ENCODE measurements at regions not wholly inside any gene's neighbourhood (a gene's known extent, or its start where the extent isn't known, plus 50 kb on each side); places are given as distances from the start of the nearest gene placed in this dataset.

GRCh38 chr6:19299129-19299528 lies 538.0 kb upstream of the ID4 start:
- TF ChIP-seq GATA2 (IDR thresholded peaks at IDR 0.05; ENCODE audit: low read depth, low read length) (no peak), GATA3 (IDR thresholded peaks at IDR 0.05; ENCODE audit: low read depth, low read length) (no peak)

DNA sequence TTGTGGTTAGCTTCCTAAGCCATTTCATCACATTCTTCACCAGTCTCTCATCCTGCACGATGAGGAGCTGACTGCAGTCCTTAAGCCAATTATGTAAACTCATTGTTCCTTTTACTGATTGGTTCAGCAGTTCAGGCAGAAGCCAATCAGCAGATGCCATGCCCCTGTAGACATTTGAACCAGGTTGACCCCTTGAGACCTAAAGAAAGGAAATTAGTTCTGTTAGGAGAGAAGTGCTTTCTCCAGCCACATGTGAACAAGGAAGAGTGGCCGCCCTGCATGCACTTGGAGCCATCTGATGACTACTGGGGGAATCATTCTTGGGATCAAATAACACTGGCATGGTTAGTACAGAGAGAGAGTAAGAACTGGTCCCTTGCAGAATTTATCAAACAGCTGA lies 535.2 kb upstream of the ID4 start:
- TF ChIP-seq GATA3 (IDR thresholded peaks at IDR 0.05; ENCODE audit: low read depth, low read length) (no peak), GATA2 (IDR thresholded peaks at IDR 0.05; ENCODE audit: low read depth, low read length) (no peak)

DNA sequence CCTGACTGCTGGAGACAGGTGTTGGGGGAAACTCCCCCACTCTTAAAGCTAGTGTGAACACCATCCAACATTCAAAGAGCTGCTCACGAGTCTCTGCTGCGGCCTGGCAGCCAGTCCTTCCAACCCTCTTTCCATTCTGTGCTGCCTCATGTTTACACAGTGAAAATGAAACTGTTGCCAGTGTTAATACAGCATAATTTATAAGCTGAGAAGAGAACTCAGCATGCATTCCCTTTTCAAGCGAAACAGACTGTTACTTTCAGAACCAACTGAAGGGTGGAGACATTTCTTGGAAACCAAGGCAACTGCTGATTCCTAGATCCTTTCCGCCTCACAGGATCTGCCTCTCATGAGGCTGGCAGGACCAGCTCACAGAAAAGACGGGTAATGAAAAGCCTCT lies 533.8 kb upstream of the ID4 start:
- TF ChIP-seq GATA2 (IDR thresholded peaks at IDR 0.05; ENCODE audit: low read depth, low read length) = no peak
- TF ChIP-seq GATA3 (IDR thresholded peaks at IDR 0.05; ENCODE audit: low read depth, low read length) = no peak

DNA sequence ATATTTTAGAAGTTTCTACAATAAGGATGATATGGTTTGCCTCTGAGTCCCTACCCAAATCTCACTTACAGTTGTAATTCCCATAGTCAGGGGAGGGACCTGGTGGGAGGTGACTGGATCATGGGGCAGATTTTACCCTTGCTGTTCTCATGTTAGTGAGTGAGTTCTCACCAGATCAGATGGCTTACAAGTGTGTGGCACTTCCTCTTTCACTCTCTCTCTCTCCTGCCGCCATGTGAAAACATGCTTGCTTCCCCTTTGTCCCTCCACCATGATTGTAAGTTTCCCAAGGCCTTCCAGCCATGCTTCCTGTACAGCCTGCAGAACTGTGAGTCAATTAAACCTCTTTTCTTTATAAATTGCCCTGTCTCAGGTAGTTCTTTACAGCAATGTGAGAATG lies 527.5 kb upstream of the ID4 start:
- TF ChIP-seq GATA3 (IDR thresholded peaks at IDR 0.05; ENCODE audit: low read depth, low read length) (no peak), GATA2 (IDR thresholded peaks at IDR 0.05; ENCODE audit: low read depth, low read length) (no peak)

DNA sequence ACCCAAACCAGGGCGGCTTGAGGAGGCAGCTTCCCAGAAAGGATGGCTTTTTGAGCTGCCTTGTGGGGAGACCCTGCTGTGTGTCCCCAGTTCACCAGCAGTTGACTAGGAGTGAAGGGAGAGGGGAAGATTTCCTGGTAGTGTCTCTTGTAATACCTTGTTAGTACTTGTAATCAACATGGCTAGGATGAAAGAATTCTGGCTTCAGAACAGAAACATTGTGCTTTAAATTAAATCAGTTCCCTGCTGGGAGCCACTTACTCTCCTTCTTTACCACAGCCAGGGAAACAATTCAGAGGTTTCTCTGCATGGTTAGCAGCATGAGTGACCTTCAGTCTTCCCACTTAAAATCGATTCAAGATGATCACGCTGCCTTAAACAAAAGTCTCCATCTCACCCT lies 525.4 kb upstream of the ID4 start:
- TF ChIP-seq GATA3 (IDR thresholded peaks at IDR 0.05; ENCODE audit: low read depth, low read length) (no peak), GATA2 (IDR thresholded peaks at IDR 0.05; ENCODE audit: low read depth, low read length) (no peak)

DNA sequence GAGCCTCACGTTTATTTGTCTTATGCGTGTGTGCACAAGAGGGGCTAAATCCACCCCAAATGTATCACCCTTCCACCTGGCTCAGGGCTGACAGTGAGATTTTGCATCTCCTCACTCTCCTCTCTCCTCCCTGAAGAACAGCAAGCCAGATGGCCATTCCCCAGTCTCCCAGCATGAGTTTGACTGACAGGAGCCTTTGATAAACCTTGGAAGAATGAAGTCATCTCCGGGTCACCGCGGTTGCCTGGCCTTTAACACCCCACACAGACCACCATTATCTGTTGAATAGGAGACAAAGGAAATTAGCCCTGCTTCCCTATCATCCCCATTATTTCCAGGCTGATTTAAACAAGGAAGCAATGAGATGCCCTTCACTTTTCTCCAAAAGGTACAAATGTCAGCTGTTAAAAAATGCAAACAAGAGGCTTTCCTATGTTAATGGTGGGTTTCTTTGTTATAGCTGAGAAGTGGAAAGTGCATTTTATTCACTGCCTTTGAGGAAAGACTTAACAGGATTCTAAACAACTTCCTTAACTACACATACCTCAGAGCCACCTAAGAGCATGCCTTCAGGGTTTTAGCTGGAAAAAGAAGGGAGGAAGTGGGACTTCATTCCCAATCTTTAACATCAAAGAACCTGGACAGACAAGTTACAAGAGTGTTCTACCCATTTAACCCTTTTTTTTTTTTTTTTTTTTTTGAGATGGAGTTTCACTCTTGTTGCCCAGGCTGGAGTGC lies 524.8 kb upstream of the ID4 start:
- no peak for TF ChIP-seq GATA3 (IDR thresholded peaks at IDR 0.05; ENCODE audit: low read depth, low read length)
- TF ChIP-seq GATA2 (IDR thresholded peaks at IDR 0.05; ENCODE audit: low read depth, low read length) = no peak

DNA sequence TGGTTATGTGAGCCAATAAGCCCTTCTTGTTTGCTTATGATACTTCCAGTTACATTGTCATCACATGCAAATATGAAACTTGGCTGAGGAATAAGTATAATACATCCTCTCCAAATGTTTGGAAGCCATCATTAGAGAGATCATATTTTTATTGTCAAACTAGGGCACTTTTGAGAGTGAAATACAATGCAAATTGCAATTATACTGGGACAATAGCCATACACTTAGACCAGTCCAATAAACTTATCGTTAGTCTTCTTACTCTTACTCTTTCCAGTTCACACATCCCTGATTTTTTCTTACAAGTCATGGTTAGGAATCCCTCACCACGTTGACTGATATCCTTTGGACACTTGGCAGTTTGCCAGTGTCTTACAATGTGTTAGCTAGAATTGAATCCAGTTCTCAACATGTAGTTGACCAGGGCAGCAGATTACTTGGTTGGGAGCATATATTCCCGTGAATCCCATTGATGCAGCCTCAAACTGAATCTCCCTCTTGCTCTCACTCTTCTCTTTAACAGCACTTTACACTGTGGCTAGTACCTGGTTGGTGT lies 519.7 kb upstream of the ID4 start:
- TF ChIP-seq GATA3 (IDR thresholded peaks at IDR 0.05; ENCODE audit: low read depth, low read length) = no peak
- no peak for TF ChIP-seq GATA2 (IDR thresholded peaks at IDR 0.05; ENCODE audit: low read depth, low read length)

GRCh38 chr6:19319005-19319404 lies 518.2 kb upstream of the ID4 start:
- TF ChIP-seq GATA3 (IDR thresholded peaks at IDR 0.05; ENCODE audit: low read depth, low read length) (no peak), GATA2 (IDR thresholded peaks at IDR 0.05; ENCODE audit: low read depth, low read length) (no peak)

DNA sequence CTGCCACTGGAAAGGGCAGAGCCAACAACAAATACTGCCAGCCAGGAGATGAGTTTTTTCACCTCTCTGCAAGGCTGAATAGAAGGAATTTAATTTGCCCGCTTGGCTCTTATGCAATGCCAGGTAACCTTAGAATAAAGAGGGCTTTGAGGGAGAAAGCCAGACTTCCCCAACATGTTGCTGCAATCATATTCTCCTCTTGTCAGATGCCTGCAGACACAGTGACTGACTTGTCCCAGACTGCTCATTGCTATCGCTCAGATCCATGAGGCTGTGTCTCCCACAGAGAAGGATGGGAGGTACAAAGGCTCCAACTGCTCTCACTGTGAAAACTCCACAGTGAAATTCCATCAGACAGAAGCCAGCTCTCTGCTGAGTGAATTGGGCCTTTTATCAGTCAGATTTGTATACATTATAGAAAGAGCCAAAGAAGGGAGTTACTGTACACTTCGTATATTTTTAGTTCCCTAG lies 517.0 kb upstream of the ID4 start:
- TF ChIP-seq GATA2 (IDR thresholded peaks at IDR 0.05; ENCODE audit: low read depth, low read length) (no peak), GATA3 (IDR thresholded peaks at IDR 0.05; ENCODE audit: low read depth, low read length) (no peak)

- TF ChIP-seq GATA2 (IDR thresholded peaks at IDR 0.05; ENCODE audit: low read depth, low read length) (no peak), GATA3 (IDR thresholded peaks at IDR 0.05; ENCODE audit: low read depth, low read length) (no peak)
These were observed 514.3 kb upstream of the ID4 start for GRCh38 chr6:19322691-19323485.

DNA sequence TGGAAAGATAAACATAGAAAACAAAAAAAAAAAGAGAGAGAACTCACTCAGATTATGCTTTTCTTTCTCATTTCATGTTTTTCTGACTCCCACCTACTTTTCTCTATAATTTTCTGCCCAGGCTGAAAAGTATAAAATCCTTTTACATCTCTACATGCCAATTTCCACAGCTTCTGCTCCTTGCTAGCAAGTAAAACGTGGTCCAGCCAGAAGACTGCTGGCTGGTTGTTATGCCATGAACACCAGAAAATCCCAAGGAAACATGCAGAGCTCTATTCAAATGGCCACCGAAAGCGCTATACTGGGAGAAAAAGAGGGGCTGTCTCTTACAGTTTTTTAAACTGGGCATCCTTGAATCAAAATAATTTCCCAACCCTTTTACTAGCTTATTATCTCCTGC lies 512.8 kb upstream of the ID4 start:
- no peak for TF ChIP-seq GATA2 (IDR thresholded peaks at IDR 0.05; ENCODE audit: low read depth, low read length)
- TF ChIP-seq GATA3 (IDR thresholded peaks at IDR 0.05; ENCODE audit: low read depth, low read length) = no peak

GRCh38 chr6:19325335-19325789 lies 511.8 kb upstream of the ID4 start:
- TF ChIP-seq GATA3 (IDR thresholded peaks at IDR 0.05; ENCODE audit: low read depth, low read length) (no peak), GATA2 (IDR thresholded peaks at IDR 0.05; ENCODE audit: low read depth, low read length) (no peak)

- TF ChIP-seq GATA3 (IDR thresholded peaks at IDR 0.05; ENCODE audit: low read depth, low read length) = no peak
- no peak for TF ChIP-seq GATA2 (IDR thresholded peaks at IDR 0.05; ENCODE audit: low read depth, low read length)
These were observed 509.9 kb upstream of the ID4 start for GRCh38 chr6:19327241-19327640.

DNA sequence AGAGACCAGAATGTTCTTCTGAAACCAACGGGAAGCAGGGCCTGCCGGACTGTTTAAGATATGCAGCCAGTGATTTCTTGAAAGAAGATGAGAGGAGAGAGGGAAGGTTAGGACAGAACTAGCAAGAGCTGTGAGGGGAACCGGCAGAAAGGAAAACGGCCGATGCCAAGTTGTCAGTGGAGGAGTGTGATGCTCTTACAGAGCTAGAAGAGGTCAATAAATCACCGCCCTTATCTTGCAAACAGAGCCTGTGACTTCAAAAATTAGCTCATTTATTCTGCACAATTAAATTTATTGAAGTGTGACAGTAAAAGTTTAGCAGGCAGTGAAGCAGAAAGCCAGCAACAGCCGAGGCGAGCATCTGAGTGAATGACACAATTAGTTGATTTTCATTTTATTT lies 509.5 kb upstream of the ID4 start:
- TF ChIP-seq GATA2 (IDR thresholded peaks at IDR 0.05; ENCODE audit: low read depth, low read length) (no peak), GATA3 (IDR thresholded peaks at IDR 0.05; ENCODE audit: low read depth, low read length) (no peak)
